WTC11 (cell line): ENCODE measurements at regions not wholly inside any gene's neighbourhood (a gene's known extent, or its start where the extent isn't known, plus 50 kb on each side); places are given as distances from the start of the nearest gene placed in this dataset.

Experiments used
- ATAC-seq: fragments of 200-7000 bp; cut with Tn5 transposase; 2 replicates; pipeline ENCODE4 v1.10.0; 2021; ENCODE audit warnings: mild to moderate bottlenecking, moderate library complexity
- CTCF ChIA-PET: fragments of 300-600 bp; sonication (Branson Sonifier 250); formaldehyde crosslinking; loops from one replicate; lab custom pipeline; 2021; ENCODE audit warnings: antibody characterized with exemption; lab: Charles Lee
- POLR2A ChIA-PET: fragments of 350-600 bp; sonication (Branson Sonifier 250); formaldehyde crosslinking; loops from one replicate; lab custom pipeline; 2021; ENCODE audit warnings: antibody characterized with exemption; lab: Charles Lee
- DNase-seq: peaks from one replicate; pipeline ENCODE4 v3.0.0; 2021; ENCODE audit warnings: low spot score
- H3K27ac Mint-ChIP-seq: 2 replicates; pipeline ENCODE4 v1.8.0; 2021; ENCODE audit warnings: mixed read lengths
- H3K27me3 Mint-ChIP-seq: 2 replicates; pipeline ENCODE4 v1.8.0; 2021; ENCODE audit warnings: low read depth, mild to moderate bottlenecking, moderate library complexity, mixed read lengths
- H3K36me3 Mint-ChIP-seq: 2 replicates; pipeline ENCODE4 v1.8.0; 2021; ENCODE audit warnings: mixed read lengths
- H3K4me1 Mint-ChIP-seq: 2 replicates; pipeline ENCODE4 v1.8.0; 2022; ENCODE audit warnings: mixed read lengths
- H3K4me3 Mint-ChIP-seq: 2 replicates; pipeline ENCODE4 v1.8.0; 2021; ENCODE audit warnings: mild to moderate bottlenecking, moderate library complexity, mixed read lengths
- H3K9me3 Mint-ChIP-seq: 2 replicates; pipeline ENCODE4 v1.8.0; 2021; ENCODE audit warnings: mixed read lengths
- CBFB ChIP-seq: sonication (generic); formaldehyde crosslinking; IDR thresholded peaks from 2 replicates; pipeline ENCODE4 v1.8.1; 2022; ENCODE audit warnings: mild to moderate bottlenecking, low read depth, missing genetic modification reagents
- ERG ChIP-seq: fragments of 250-450 bp; sonication (Bioruptor Pico); IDR thresholded peaks from 2 replicates; pipeline ENCODE4 v1.8.0; 2021; ENCODE audit warnings: mild to moderate bottlenecking
- GTF2I ChIP-seq: fragments of 250-450 bp; sonication (Bioruptor Pico); conservative IDR thresholded peaks from 2 replicates; pipeline ENCODE4 v1.4.0; 2021; ENCODE audit warnings: mild to moderate bottlenecking
- JAZF1 ChIP-seq: fragments of 250-450 bp; sonication (Bioruptor Pico); IDR thresholded peaks from 2 replicates; pipeline ENCODE4 v1.9.0; 2021; ENCODE audit warnings: moderate library complexity, mild to moderate bottlenecking, inconsistent platforms
- KAT7 ChIP-seq: sonication (generic); formaldehyde crosslinking; IDR thresholded peaks from 2 replicates; pipeline ENCODE4 v1.8.1; 2023; ENCODE audit warnings: missing genetic modification reagents, mild to moderate bottlenecking, borderline replicate concordance
- MLX ChIP-seq: sonication (generic); formaldehyde crosslinking; IDR thresholded peaks from 2 replicates; pipeline ENCODE4 v1.8.1; 2023; ENCODE audit warnings: mild to moderate bottlenecking, missing genetic modification reagents, moderate library complexity
- MXD4 ChIP-seq: fragments of 250-450 bp; sonication (Bioruptor Pico); IDR thresholded peaks from 2 replicates; pipeline ENCODE4 v1.8.0; 2021; ENCODE audit warnings: mild to moderate bottlenecking, moderate library complexity, borderline replicate concordance
- MYBL2 ChIP-seq: sonication (generic); formaldehyde crosslinking; IDR thresholded peaks from 2 replicates; pipeline ENCODE4 v1.8.1; 2023; ENCODE audit warnings: mild to moderate bottlenecking, moderate library complexity, missing genetic modification reagents
- NFATC4 ChIP-seq: fragments of 250-450 bp; sonication (Bioruptor Pico); IDR thresholded peaks from 2 replicates; pipeline ENCODE4 v1.9.0; 2021; ENCODE audit warnings: mild to moderate bottlenecking
- NR1H2 ChIP-seq: sonication (generic); formaldehyde crosslinking; IDR thresholded peaks from 2 replicates; pipeline ENCODE4 v1.9.0; 2021; ENCODE audit warnings: mild to moderate bottlenecking, moderate library complexity, missing genetic modification reagents
- PRDM15 ChIP-seq: sonication (generic); formaldehyde crosslinking; IDR thresholded peaks from 2 replicates; pipeline ENCODE4 v1.8.0; 2022; ENCODE audit warnings: missing genetic modification reagents
- PREB ChIP-seq: sonication (generic); formaldehyde crosslinking; IDR thresholded peaks from 2 replicates; pipeline ENCODE4 v1.8.1; 2022; ENCODE audit warnings: mild to moderate bottlenecking, missing genetic modification reagents, moderate library complexity, borderline replicate concordance
- RELA ChIP-seq: sonication (generic); formaldehyde crosslinking; IDR thresholded peaks from 2 replicates; pipeline ENCODE4 v1.8.1; 2022; ENCODE audit warnings: missing genetic modification reagents, mild to moderate bottlenecking, borderline replicate concordance
- RORB ChIP-seq: fragments of 250-450 bp; sonication (Bioruptor Pico); IDR thresholded peaks from 2 replicates; pipeline ENCODE4 v1.9.0; 2021; ENCODE audit warnings: mild to moderate bottlenecking
- ZNF138 ChIP-seq: sonication (generic); formaldehyde crosslinking; conservative IDR thresholded peaks from 2 replicates; pipeline ENCODE4 v1.8.1; 2022; ENCODE audit warnings: mild to moderate bottlenecking, moderate library complexity, missing genetic modification reagents
- ZNF232 ChIP-seq: sonication (generic); formaldehyde crosslinking; IDR thresholded peaks from 2 replicates; pipeline ENCODE4 v1.8.0; 2022; ENCODE audit warnings: mild to moderate bottlenecking, missing genetic modification reagents
- ZNF317 ChIP-seq: sonication (generic); formaldehyde crosslinking; IDR thresholded peaks from 2 replicates; pipeline ENCODE4 v1.8.1; 2023; ENCODE audit warnings: low read depth, mild to moderate bottlenecking, moderate library complexity, missing genetic modification reagents, borderline replicate concordance
- ZNF423 ChIP-seq: fragments of 250-450 bp; sonication (Bioruptor Pico); IDR thresholded peaks from 2 replicates; pipeline ENCODE4 v2.1.2; 2022; ENCODE audit warnings: mild to moderate bottlenecking, moderate library complexity
- ZNF425 ChIP-seq: fragments of 250-450 bp; sonication (Bioruptor Pico); conservative IDR thresholded peaks from 2 replicates; pipeline ENCODE4 v1.9.0; 2021; ENCODE audit warnings: mild to moderate bottlenecking
- ZNF532 ChIP-seq: fragments of 250-450 bp; sonication (Bioruptor Pico); IDR thresholded peaks from 2 replicates; pipeline ENCODE4 v1.9.0; 2021; ENCODE audit warnings: mild to moderate bottlenecking, borderline replicate concordance

- no peak for TF ChIP-seq PRDM15 (CRISPR knock-in tag)
Measured at GRCh38 chr12:91951571-91951970, 194.1 kb downstream of the BTG1 start (continued).

GRCh38 chr12:91948504-91948903 is 197.1 kb downstream of the BTG1 start:
- Mint-ChIP-seq H3K4me1 (no peaks in the 10 kb centered on the region), H3K36me3 (no peaks in the 10 kb centered on the region), H3K9me3 (no peaks in the 10 kb centered on the region), H3K27me3 (no peaks in the 10 kb centered on the region), H3K27ac (no peak overlapping the region), H3K4me3 (no peak overlapping the region)
- DNase-seq (no peak), ATAC-seq (no peak)
- CTCF ChIA-PET, result no interaction called here
- POLR2A ChIA-PET, result no interaction called here
- no peak for TF ChIP-seq ZNF423 (CRISPR knock-in tag)
- TF ChIP-seq ZNF232, result no peak
- no peak for TF ChIP-seq MYBL2 (CRISPR knock-in tag)
- no peak for TF ChIP-seq PREB (CRISPR knock-in tag)
- TF ChIP-seq KAT7 (CRISPR knock-in tag), result no peak
- TF ChIP-seq RORB (CRISPR knock-in tag), result no peak
- TF ChIP-seq RELA (CRISPR knock-in tag), result no peak
- TF ChIP-seq MLX (CRISPR knock-in tag), result no peak
- no peak for TF ChIP-seq NFATC4
- TF ChIP-seq ZNF425 (CRISPR knock-in tag), result no peak
- no peak for TF ChIP-seq MXD4 (CRISPR knock-in tag)
- no peak for TF ChIP-seq GTF2I (CRISPR knock-in tag)
- no peak for TF ChIP-seq NR1H2 (CRISPR knock-in tag)
- TF ChIP-seq ZNF138 (CRISPR knock-in tag), result no peak
- no peak for TF ChIP-seq ZNF317
- TF ChIP-seq CBFB (CRISPR knock-in tag), result no peak
- TF ChIP-seq ERG (CRISPR knock-in tag), result no peak
- no peak for TF ChIP-seq ZNF532 (CRISPR knock-in tag)
- TF ChIP-seq JAZF1 (CRISPR knock-in tag), result no peak
